Activated CD4-positive, alpha-beta T cell treated with anti-CD3 and anti-CD28 coated beads, Interleukin-2, amount 50 U/mL, for 24 hours (primary cell): ENCODE measurements at regions not wholly inside any gene's neighbourhood (a gene's known extent, or its start where the extent isn't known, plus 50 kb on each side); places are given as distances from the start of the nearest gene placed in this dataset.

Experiments used
- DNase-seq, 2 donors: peaks; one replicate each; pipeline ENCODE4 v3.0.0-alpha.2; 2020; ENCODE audit warnings: low read depth in 1 of 2, low spot score in 1 of 2

- DNase-seq: no peak
Observed at GRCh38 chr3:127356381-127356780, 68.5 kb upstream of the PRR20G start.

GRCh38 chr3:127354761-127355160 lies 66.9 kb upstream of the PRR20G start:
- DNase-seq: no peak

- DNase-seq: no peak
Observed at GRCh38 chr3:127352612-127353011, 64.8 kb upstream of the PRR20G start.

- no peak for DNase-seq
Observed at GRCh38 chr3:127351775-127352350, 64.0 kb upstream of the PRR20G start.

DNA sequence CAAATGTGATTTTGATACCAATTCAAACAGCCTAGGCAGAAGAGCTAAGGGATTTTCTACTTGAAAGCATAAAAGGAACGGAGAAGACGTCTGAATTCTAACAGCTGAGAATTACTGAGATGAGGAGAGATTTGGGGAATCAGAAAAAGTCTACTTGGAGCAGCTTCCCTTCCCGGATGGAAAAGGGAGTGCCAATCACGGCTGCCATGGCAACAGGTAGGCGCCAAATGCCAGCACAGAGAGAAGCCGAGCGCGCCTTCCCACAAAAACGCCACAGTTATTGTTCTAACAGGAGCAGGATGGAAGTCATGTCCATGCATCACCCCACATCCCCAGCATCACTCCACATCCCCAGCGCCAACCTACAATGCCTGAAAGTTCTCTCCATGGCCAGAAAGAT lies 63.5 kb upstream of the PRR20G start:
- DNase-seq: no peak

DNA sequence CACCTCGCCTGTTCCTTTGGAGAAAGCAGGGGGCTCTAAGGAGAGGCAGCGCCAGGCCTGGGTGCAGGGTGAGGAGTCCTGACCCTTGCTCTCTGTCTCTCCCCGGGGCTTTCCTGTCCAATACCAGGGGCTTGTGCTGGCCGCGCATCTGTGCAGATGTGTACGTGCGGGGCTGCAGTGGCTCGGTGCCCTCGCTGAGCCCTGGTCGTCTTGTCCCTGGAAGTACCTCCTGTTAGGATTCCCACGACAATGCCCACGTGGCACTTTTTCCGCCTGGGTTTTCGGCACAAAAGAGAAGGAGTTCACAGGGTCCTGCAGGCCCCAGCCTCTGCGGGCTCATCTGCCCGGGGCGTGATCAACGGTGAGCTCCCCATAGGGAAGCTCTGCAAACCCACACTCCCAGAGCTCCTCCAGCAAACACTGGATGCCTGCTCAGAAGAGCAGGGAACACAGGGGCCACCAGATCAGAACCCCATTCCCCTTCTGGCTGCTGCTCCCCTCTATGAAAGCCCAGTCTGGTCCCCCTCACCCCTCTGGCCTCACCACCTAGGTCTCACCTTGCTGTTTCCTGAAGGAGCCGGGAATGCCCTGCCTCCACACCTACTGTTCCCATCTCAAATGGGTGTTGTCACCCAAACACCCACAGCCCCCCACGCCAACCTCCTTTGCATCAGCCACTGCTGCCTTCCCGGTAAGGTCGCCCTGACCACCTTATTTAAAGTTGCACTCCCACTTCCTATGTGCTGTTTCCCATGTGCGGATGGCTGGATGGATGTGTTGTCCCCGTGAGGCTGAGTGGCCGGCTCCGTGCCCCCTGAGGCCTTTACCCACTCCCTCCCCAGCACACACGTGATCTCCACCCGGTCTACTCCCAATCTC lies 62.6 kb upstream of the PRR20G start:
- no peak for DNase-seq

- no peak for DNase-seq
Observed at GRCh38 chr3:127349501-127350171, 61.8 kb upstream of the PRR20G start.

DNA sequence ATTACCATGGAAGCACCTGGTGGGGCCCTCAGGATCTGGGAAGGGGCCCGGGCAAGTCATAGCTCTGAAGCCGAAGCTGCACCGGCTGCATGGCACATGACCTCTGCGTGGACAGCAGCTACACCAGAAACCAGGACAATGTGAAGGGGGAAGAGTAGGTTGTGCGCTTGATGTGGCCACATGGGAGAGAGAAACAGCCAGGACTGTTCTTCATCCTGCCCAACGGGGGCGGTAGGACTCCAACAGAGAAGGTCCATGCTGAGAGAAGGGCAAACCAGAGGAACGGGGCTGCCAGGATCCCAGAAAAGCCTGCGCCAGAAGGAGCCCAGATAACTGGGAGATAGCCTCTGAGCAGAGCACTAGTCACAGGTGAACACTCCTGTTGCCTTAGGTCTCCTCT lies 54.9 kb upstream of the PRR20G start:
- DNase-seq: no peak

- no peak for DNase-seq
Observed at GRCh38 chr3:127339928-127340861, 52.3 kb upstream of the PRR20G start.

- no peak for DNase-seq
Observed at GRCh38 chr3:127339016-127339415, 51.2 kb upstream of the PRR20G start.

DNA sequence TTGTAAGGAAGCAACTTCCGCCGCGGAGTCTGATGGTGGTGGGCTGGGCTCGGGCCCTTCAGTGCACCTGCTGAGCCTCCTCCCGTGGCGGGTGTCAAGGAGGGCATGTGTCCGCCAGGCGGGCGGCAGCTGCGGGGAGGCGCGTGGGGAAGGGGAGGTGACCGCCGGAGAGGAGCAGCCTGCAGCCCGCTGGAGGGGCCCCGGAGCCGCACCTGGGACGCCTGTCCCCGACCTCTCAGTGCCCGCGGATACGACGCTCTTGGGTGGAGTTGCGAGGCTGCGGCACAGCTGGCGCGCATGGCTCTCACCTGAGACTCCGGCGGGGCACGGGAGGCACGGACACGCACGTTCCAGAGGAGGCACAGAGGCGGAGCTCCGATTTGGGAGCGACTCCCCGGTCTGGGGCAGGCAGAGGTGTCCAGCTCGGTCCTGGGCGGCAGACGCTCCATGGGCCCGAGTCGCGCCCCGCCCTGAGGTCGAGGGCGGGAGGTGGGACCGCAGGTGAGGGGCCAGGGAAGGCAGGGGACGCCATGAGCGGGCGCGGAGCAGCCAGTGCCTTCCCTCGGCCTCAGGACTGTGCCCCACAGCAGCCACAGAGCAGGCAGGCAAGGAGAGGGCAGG lies 50.2 kb upstream of the PRR20G start:
- no peak for DNase-seq
